ENCODE measurements at regions not wholly inside any gene's neighbourhood (a gene's known extent, or its start where the extent isn't known, plus 50 kb on each side); places are given as distances from the start of the nearest gene placed in this dataset.

- H3K4me3 ChIP-seq (ENCODE audit: low read depth in 1 of 3, low read length in 3 of 3): no peak overlapping the region
- H3K27me3 ChIP-seq (ENCODE audit: control insufficient read depth in 4 of 4, insufficient read depth in 4 of 4, low read length in 3 of 4): no peaks in the 10 kb centered on the region
- no peaks in the 10 kb centered on the region for H3K9me3 ChIP-seq (ENCODE audit: control insufficient read depth in 4 of 4, low read length in 3 of 4)
- no peak for DNase-seq (ENCODE audit: low spot score)
- TF ChIP-seq ATF3 (IDR thresholded peaks at IDR 0.05) (no peak), RAD21 (IDR thresholded peaks at IDR 0.05) (no peak), FOXA2 (IDR thresholded peaks at IDR 0.05) (no peak), YY1 (IDR thresholded peaks at IDR 0.05) (no peak), JUND (IDR thresholded peaks at IDR 0.05) (no peak), NR2F2 (IDR thresholded peaks at IDR 0.05) (no peak), GABPA (IDR thresholded peaks at IDR 0.05 in 1 of 2, conservative IDR thresholded peaks at IDR 0.05 in 1 of 2) (no peak), EGR1 (IDR thresholded peaks at IDR 0.05; ENCODE audit: low read depth in 2 of 2) (no peak), FOXA1 (IDR thresholded peaks at IDR 0.05) (no peak), RXRA (IDR thresholded peaks at IDR 0.05) (no peak), CTCF (IDR thresholded peaks at IDR 0.05; ENCODE audit: low read depth, low read length, missing input control) (no peak), SP1 (IDR thresholded peaks at IDR 0.05) (no peak), TAF1 (conservative IDR thresholded peaks at IDR 0.05) (no peak), HNF4G (IDR thresholded peaks at IDR 0.05) (no peak), REST (IDR thresholded peaks at IDR 0.05) (no peak)
- TF ChIP-seq, protein P1, sequence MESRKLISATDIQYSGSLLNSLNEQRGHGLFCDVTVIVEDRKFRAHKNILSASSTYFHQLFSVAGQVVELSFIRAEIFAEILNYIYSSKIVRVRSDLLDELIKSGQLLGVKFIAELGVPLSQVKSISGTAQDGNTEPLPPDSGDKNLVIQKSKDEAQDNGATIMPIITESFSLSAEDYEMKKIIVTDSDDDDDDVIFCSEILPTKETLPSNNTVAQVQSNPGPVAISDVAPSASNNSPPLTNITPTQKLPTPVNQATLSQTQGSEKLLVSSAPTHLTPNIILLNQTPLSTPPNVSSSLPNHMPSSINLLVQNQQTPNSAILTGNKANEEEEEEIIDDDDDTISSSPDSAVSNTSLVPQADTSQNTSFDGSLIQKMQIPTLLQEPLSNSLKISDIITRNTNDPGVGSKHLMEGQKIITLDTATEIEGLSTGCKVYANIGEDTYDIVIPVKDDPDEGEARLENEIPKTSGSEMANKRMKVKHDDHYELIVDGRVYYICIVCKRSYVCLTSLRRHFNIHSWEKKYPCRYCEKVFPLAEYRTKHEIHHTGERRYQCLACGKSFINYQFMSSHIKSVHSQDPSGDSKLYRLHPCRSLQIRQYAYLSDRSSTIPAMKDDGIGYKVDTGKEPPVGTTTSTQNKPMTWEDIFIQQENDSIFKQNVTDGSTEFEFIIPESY (IDR thresholded peaks at IDR 0.05): no peak
- no peak overlapping the region for H3K27ac ChIP-seq (ENCODE audit: low read depth in 1 of 2, low read length in 2 of 2)
- H3K9ac ChIP-seq (ENCODE audit: low read depth in 1 of 2, low read length in 2 of 2): no peak overlapping the region
- no peaks in the 10 kb centered on the region for H3K4me1 ChIP-seq (ENCODE audit: control insufficient read depth in 4 of 4, insufficient read depth in 4 of 4, low read length in 3 of 4)
- 75% methylated on average over 5 of the region's 5 CpGs for WGBS
- H3K36me3 ChIP-seq (ENCODE audit: control insufficient read depth in 4 of 4, insufficient read depth in 3 of 4, low read depth in 1 of 4, low read length in 3 of 4): no peaks in the 10 kb centered on the region
These were observed 916.6 kb downstream of the DIAPH3 start for GRCh38 chr13:59247171-59247570.
